ENCODE measurements at regions not wholly inside any gene's neighbourhood (a gene's known extent, or its start where the extent isn't known, plus 50 kb on each side); places are given as distances from the start of the nearest gene placed in this dataset.

DNA sequence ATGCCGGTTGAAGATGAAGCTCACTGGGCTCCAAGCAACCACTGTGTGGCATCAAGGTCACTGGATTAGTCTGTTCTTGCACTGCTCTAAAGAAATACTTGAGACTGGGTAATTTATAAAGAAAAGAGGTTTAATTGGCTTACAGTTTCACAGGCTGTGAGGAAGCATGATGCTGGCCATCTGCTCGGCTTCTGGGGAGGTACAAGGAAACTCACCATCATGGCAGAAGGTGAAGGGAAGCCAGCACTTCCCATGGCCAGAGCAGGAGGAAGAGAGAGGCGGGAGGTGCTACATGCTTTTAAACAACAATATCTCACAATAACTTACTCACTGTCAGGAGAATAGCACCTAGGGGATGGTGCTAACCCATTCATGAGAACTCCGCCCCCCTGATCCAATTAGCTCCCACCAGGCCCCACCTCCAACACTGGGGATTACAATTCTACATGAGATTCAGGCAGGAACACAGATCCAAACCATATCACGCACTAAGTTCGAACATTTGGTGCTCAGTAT is 109.7 kb upstream of the MGAT5 start:
- peak overlapping the region; percentile 67 for H3K27ac ChIP-seq
- no peak for DNase-seq (ENCODE audit: low read depth, low spot score)

DNA sequence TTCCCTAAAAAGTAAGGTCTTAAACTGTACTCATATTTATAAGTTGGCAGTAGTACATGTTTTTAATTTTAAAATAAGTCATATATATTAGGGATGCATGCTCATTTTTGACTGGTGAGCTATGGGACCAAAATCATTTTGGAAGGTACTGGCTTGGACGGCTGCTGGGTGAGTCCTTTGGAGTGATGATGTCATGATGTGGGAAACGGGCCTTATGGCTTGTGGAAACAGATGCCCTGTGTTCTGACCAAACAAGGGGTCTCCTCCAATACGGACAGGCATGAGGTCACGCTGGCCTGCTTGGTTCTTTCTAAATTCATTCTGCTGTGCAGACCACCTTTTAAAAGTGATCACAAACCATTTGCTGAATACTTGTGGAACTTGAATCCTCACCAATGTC is 109.2 kb upstream of the MGAT5 start:
- H3K27ac ChIP-seq, result no peak overlapping the region
- no peak for DNase-seq (ENCODE audit: low read depth, low spot score)

DNA sequence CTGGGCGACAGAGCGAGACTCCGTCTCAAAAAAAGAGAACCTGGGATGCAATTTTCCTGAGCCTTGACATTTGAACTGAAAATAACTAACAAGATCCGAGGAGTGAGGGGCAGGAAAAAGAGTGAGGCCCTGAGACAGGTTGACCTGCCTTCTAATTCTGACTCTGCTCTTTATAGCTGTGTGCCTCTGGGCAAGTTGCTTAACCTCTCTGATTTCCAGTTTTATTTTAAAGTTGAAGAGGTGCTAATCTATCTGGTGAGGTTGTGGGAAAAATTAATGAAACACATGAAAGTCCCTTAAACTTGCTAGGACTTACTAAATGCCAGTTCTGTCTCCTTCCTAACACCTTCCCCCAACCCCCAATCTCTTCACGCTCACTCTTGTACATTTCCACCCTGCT is 108.4 kb upstream of the MGAT5 start:
- peak overlapping the region; percentile 70 for H3K27ac ChIP-seq
- no peak for DNase-seq (ENCODE audit: low read depth, low spot score)

DNA sequence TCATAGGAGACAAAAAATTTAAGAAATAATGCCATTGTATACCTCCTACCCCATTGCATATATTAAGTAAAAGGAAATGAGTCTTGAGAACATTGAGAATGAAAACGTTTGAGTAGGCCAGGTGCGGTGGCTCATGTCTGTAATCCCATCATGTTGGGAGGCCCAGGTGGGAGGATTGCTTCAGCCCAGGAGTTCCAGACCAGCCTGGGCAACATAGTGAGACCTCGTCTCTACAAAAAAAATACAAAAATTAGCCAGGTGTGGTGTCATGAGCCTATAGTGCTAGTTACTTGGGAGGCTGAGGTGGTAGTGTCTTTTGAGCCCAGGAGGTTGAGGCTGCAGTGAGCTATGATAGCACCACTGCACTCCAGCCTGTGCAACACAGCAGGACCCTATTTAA is 107.7 kb upstream of the MGAT5 start:
- DNase-seq (ENCODE audit: low read depth, low spot score), result no peak
- H3K27ac ChIP-seq, result peak overlapping the region; percentile 70

DNA sequence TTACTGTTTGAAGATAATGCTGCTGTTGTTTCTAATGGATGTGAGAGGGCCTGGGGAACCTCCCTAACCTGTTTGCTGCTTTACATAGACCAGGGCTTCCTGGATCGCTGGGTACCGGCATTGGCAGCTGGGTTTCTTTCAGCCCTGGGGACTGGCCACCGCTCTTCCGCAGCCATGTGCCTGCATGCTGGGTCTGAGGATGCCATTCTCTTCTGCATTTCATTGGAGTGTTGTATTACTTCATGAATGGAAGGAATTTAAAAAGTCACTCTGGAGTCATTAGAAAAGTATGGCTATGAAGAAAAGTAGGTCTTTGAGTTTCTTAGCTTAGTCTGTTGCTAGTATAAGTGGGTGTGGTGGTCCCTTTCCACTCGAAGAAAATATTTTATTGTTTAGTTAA is 107.3 kb upstream of the MGAT5 start:
- no peak for DNase-seq (ENCODE audit: low read depth, low spot score)
- H3K27ac ChIP-seq, result peak overlapping the region; percentile 70

DNA sequence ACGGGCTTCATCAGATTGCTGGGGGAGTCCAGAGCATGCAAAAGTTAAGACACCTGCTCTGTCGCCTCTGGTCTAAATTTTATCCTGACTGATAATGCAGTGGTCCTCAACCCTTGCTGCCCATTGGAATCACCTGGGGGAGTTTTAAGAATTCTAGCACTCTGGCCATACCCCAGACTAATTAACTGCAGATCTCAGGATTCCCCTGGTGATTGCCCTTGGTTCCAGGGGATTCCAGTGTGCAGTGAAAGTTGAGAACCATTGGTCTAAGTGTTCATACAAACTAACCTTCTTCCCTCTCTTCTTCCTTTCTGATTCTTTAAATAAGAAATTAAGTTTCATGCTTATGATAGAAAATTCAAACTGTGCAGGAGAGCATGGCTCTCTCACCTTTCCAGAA is 105.7 kb upstream of the MGAT5 start:
- H3K27ac ChIP-seq, result peak overlapping the region; percentile 70
- no peak for DNase-seq (ENCODE audit: low read depth, low spot score)

DNA sequence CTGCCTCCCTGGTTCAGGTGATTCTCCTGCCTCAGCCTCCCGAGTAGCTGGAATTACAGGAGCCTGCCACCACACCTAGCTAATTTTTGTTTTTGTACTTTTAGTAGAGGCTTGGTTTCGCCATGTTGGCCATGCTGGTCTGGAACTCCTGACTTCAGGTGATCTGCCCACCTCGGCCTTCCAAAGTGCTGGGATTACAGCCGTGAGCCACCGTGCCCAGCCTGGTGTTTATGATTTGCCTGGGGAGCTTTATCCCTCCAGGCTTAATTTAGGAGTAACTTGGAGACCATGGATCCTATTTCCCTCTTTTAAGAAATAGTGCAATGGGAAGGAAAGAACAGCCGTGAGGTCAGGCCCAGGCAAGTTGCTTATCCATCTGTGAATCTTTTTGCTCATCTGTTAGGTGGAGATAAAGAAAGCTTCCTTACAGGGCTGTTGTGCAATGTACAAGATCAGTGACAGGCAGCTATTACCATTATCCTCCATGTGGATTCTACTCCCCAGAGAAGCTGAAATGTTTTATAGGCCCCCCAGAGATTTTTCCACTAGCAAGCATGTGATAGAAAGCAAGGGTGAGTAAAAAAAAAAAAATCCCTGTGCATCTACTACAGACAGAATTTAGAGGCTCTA is 104.9 kb upstream of the MGAT5 start:
- peak overlapping the region; percentile 70 for H3K27ac ChIP-seq
- no peak for DNase-seq (ENCODE audit: low read depth, low spot score)

DNA sequence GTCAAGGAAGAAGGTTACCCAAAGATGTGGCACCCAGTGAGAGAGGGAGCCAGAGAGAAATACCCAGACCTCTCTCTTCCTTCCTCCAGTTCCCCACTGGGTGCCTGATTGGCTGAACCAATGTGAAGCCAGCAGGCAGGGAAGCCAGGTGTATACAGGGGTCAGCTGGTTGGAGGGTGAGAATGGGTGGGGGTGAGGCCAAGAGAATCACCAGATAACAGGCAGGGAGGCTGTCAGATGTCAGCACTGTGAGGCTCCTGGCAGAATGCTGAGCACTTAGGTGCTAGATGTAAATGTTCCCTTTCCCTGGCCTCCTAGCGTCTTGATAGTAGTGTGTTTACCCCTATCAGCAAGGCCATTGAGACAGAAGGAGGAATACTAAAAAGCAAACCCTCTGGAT is 104.0 kb upstream of the MGAT5 start:
- DNase-seq (ENCODE audit: low read depth, low spot score), result no peak
- peak overlapping the region; percentile 70 for H3K27ac ChIP-seq

DNA sequence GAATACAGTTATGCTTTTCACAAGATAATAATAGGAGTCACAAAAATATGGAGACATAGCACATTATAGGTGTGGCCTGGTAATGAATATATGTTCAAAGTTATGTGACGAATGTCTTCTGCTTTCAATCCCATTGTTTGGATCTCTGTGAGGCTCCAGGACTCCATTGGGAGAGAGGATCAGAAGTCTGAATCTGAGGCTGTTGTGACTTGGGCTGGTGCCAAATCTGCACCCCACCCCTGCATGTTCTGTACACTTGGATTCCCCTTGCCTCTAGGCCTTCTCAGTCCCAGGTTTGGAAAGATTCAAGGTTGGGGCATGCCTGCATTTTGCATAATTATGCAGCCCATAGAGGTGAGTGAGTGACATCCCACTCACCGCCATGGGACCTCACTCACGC is 103.1 kb upstream of the MGAT5 start:
- no peak overlapping the region for H3K27ac ChIP-seq
- DNase-seq (ENCODE audit: low read depth, low spot score), result no peak

DNA sequence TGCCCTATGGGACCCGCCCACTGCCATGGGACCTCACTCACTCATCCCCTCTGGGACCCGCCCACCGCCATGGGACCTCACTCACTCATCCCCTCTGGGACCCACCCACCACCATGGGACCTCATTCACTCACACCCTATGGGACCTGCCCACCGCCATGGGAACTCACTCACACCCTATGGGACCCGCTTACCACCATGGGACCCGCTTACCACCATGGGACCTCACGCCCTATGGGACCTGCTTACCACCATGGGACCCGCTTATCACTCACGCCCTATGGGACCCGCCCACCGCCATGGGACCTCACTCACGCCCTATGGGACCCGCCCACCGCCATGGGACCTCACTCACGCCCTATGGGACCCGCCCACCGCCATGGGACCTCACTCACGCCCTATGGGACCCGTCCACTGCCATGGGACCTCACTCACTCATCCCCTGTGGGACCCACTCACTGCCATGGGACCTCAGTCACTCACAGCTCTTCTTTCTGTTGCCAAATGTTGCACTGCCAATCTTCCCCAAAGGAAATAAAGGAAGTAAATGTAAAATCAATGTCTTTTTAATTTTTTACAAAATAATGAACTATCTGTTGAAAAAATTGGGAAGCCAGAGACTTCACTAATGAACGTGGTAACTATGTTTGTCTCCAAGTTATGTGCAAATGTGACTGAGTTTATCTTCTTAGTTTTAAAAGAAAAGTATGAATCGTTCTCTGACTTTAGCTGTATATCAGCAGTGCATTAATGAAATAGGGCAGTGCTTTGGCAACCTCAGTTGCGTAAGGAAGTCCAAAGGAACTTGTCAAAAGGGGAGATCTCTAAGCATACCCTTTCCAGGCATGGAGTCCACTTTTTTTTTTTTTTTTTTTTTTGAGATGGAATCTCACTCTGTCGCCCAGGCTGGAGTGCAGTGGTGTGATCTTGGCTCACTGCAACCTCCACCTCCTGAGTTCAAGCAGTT is 101.5 kb upstream of the MGAT5 start:
- no peak overlapping the region for H3K27ac ChIP-seq
- no peak for DNase-seq (ENCODE audit: low read depth, low spot score)

DNA sequence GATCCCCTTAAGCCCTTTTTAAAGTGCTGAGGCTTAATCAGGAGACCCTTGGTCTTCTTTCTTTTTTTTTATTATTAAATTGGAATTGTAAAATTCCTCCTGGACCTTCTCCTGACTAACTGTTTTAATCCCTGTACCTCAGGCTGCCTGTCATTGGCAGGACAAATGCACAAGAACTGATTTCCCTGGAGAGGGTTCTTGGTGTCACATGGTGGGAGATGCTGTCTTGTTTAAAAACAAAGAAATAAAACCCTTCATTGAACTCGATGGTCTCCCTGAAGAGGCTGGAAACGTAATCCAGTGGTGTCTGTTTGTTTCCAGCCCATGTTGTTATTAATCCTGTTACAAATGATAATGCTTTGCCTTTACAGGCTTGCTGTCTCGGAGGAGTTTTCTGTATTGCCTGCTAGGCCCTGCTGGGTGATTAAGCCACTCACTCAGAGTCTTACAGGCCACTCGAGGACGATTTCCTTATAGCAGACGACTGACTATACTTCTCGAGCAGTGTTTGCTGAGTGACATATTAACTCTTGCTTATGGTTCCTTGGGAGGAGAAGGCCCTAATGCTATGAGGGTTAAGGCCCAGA is 100.5 kb upstream of the MGAT5 start:
- H3K27ac ChIP-seq, result no peak overlapping the region

DNA sequence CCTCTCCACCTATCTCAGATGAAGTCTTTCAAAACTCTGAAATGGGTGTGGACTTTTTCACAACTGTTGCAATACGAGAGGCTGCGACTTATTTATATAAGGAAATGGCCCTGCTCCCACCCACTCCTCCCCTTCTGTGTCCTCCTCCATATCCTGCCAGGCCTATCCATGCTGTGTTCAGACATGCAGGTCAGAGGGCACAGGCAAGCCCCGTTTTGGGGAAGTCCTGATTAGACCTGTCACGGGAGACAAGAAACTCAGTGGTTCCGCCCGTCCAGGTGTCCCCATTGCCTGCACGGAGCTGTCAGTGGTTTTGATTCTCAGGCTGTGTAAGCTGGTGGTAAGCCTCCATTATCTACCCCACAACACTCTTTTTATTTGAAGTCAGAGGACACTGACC is 99.6 kb upstream of the MGAT5 start:
- no peak overlapping the region for H3K27ac ChIP-seq

More for the DNA sequence above, 100.5 kb upstream of the MGAT5 start:
- DNase-seq (ENCODE audit: low read depth, low spot score), result no peak

DNA sequence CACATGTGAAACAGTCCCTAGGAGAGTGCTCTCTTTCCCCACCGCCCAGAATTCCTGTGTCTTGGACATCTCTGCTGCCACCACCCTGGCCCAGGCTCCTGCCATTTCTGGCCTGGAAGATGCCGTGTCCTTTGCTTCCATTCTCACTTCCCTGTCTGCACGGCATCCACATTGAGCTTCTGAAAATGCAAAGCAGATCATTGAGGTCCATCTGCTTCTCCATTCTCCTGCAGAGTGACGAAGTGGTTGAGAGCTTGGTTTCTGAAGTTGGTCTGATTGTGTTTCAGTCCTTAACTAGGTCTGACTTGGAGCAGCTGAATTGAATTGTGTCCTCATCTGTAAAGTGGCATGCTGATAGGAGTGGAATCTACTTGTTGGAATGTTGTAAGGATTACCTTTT is 98.7 kb upstream of the MGAT5 start:
- DNase-seq (ENCODE audit: low read depth, low spot score), result no peak
- no peak overlapping the region for H3K27ac ChIP-seq

More for the DNA sequence above, 99.6 kb upstream of the MGAT5 start:
- DNase-seq (ENCODE audit: low read depth, low spot score), result no peak

DNA sequence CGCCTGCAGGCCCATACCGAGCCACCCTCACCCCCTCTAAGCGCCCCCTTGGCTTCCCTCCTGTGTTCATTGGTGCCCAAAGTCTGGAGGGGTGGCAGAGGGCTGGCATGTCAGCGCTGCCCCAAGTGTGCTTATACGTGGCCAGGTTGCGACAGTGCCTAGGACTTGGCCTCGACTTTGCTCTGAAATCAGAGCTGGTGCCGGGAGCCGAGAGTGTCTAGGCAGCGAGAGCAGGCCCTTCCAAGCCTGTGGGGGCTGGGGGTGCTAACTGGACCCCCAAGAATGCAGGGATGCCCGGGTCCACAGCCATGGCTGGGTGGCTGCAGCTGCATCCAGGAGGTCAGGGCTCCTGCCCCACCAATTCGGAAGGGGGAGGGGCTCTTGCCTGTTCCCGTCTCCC is 95.6 kb upstream of the MGAT5 start:
- no peak for DNase-seq (ENCODE audit: low read depth, low spot score)
- no peak overlapping the region for H3K27ac ChIP-seq

DNA sequence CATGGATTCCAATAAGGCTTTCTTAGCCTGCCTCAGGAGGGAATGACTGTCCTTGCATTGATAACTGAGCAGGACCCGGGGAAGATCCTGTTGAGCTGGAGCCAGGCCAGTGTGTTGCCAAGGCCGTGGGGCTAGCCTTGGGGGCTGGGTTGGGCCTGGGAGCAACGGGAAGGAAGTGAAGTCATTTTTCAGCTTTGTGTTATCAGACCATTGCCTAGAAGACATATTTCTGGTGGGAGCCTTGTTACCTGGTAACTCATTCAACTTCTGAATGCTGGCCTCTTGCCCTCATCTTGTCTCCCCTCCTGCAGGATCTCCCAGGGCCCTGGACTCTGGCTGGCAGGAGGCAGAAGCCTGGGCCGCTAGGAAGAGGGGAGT is 92.7 kb upstream of the MGAT5 start:
- no peak for DNase-seq (ENCODE audit: low read depth, low spot score)
- H3K27ac ChIP-seq, result no peak overlapping the region

DNA sequence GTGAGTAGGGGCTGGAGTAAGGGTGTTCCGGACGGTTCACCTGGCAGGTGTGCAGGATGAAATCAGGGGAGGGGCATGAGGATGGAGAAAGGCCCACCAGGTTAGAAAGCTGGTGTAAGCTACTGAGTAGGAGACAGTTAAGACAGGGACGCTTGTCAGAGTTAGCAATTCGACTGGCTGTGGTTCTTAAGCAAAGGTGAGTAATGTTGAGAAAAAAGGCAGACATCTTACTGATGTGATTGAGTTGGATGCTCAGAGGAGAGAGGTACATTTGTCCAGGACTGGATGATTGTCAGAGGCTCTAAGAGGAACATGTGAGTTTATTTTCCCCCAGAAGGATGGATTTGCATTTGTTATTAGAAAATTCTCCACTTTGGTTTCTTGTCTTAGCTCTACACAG is 90.5 kb upstream of the MGAT5 start:
- DNase-seq (ENCODE audit: low read depth, low spot score), result no peak
- H3K27ac ChIP-seq, result no peak overlapping the region

DNA sequence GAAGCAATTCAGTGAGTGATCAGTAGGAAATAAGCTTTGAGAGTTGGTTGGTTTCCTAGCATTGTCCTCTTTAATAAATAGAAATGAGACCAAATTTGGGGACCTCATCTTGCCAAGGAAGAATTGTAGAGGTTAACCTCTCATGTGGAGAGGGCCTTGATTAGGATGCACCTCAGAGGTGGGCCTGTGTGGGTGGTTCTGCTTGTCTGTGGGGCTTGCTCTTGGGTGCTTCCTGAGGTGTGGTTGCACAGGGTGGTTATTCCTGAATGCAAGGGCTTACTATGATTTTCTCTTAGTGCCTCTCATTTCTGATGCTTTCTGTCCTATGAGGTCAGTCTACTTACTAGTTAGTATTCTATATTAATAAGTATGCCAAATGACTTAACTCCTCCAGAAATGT is 89.6 kb upstream of the MGAT5 start:
- DNase-seq (ENCODE audit: low read depth, low spot score), result no peak

DNA sequence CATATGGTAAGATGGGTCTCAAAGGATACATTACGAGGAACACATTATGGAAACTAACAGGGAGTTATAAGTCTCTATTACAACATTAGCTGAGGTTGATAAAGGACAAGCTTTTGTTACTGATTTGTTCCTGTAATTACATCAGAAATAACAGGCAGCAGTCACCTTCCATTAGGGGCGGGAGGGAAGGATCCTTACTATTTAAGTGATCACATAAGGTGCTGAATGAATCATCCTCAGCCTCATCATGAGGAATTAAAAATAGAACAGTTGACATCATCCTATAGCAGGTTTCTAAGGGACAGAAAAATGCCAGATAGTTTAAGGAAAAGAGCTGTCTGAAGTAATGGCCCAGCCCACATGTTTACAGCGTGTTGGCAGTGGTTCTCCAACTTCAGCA is 86.9 kb upstream of the MGAT5 start:
- DNase-seq (ENCODE audit: low read depth, low spot score), result no peak
- peak overlapping the region; percentile 77 for H3K27ac ChIP-seq

More for the DNA sequence above, 89.6 kb upstream of the MGAT5 start:
- H3K27ac ChIP-seq, result no peak overlapping the region

DNA sequence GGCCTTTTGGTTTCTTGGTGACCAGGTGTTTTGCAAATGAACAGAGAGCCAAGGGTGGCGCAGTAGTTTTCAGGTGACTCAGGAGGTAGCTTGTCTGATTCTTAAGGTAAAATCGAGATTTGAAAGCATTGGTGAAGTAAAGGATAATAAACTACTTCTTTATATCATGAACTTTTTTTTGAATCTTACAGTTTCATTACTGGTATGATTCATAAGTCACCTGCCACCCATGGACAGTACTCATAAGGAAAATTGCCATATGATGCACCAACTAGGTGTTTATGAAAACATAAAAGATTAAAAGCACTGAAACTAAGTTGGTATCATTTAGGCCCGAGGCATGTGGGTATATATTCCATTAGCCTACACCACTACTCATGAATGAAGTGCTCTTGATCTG is 84.1 kb upstream of the MGAT5 start:
- DNase-seq (ENCODE audit: low read depth, low spot score), result no peak
- peak overlapping the region; percentile 36 for H3K27ac ChIP-seq

DNA sequence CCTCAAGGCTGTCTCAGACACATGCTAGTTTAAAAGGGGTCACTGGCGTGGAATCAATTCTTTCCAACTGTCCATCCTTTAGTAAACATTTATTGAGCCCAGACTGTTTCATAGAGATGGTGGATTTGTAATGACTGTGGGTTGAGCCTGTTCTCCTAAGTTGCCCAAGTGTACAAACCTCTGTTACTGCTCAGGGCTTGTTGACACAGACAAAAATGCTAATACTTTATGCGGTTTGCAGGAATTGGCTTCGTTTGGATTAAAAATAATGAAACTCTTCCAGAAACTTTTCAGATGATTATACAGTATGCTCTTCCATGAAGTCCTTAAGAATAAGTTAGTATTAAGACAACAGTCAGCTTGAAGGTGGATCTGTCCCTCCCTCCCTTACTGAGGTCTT is 83.6 kb upstream of the MGAT5 start:
- H3K27ac ChIP-seq, result peak overlapping the region; percentile 36
- DNase-seq (ENCODE audit: low read depth, low spot score), result no peak

DNA sequence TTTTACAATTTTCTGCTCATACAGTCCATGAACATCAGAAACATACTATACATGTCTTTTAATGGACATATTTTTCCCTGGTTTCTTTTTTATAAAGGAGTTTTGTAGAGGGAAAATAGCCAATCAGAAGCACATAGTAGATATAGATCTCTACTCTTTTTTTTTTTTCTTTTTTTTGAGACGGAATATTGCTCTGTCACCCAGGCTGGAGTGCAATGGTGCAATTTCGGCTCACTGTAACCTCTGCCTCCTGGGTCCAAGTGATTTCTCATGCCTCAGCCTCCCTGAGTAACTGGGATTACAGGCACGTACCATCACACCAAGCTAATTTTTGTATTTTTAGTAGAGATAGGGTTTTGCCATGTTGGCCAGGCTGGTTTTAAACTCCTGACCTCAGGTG is 83.2 kb upstream of the MGAT5 start:
- peak overlapping the region; percentile 36 for H3K27ac ChIP-seq
- DNase-seq (ENCODE audit: low read depth, low spot score), result no peak
